Body of pancreas (tissue), 4 donors: ENCODE measurements at regions not wholly inside any gene's neighbourhood (a gene's known extent, or its start where the extent isn't known, plus 50 kb on each side); places are given as distances from the start of the nearest gene placed in this dataset.

Experiments used
- POLR2A ChIP-seq, 3 donors: fragments of 450-650 bp; IDR thresholded peaks; one replicate each; pipeline ENCODE4 v1.6.1; 2016; ENCODE audit warnings: antibody characterized with exemption in 3 of 3, mild to moderate bottlenecking in 2 of 3
- TF ChIP-seq, protein P1 (sequence below), 7 experiments: fragments of 450-650 bp in 4 of 7; fragments of 200-600 bp in 3 of 7; sonication (generic) in 3 of 7; IDR thresholded peaks; one replicate each; pipeline ENCODE4 v1.5.1; 2016 to 2019; ENCODE audit warnings: antibody characterized with exemption in 7 of 7

DNA sequence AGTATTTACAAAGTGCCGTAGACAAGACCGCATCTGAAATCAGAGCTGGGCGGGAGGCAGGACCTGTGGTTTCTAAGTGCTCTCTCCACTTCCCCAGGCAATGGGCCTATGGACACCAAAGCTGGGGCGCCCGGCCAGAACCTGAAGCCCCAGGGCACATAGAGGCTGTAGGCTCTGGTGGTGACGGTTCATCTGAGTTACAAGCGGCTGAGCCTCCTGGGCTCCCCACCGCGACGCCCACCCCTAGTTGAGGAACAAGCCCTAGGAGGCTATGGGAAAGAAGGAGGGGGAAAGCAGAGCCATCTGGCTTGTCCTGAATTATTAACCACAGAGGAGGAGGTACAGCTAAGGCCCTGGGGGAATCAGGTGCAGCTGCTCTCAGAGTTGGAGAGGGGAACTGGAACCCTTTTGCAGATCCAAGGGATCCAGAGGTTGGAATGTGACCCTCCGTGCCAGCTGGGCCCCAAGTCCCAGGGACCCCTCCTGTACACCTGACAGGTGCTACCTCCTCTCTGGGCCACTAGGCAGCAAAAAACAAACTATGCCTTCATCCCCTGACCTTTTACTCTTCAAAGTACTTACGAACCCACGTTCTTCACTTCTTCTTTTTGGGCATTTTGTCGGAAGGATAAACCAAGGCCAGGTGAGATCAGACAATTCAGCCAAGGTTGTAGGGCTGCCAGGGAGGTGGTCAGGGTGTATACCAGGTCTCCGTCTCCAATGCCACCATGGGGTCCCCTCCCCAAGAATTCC, 77.2 kb downstream of the ARL6IP4 start:
- TF ChIP-seq, protein P1, sequence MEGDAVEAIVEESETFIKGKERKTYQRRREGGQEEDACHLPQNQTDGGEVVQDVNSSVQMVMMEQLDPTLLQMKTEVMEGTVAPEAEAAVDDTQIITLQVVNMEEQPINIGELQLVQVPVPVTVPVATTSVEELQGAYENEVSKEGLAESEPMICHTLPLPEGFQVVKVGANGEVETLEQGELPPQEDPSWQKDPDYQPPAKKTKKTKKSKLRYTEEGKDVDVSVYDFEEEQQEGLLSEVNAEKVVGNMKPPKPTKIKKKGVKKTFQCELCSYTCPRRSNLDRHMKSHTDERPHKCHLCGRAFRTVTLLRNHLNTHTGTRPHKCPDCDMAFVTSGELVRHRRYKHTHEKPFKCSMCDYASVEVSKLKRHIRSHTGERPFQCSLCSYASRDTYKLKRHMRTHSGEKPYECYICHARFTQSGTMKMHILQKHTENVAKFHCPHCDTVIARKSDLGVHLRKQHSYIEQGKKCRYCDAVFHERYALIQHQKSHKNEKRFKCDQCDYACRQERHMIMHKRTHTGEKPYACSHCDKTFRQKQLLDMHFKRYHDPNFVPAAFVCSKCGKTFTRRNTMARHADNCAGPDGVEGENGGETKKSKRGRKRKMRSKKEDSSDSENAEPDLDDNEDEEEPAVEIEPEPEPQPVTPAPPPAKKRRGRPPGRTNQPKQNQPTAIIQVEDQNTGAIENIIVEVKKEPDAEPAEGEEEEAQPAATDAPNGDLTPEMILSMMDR (IDR thresholded peaks at IDR 0.05): no peak
- TF ChIP-seq POLR2A (IDR thresholded peaks at IDR 0.05): no peak
